ENCODE measurements at regions not wholly inside any gene's neighbourhood (a gene's known extent, or its start where the extent isn't known, plus 50 kb on each side); places are given as distances from the start of the nearest gene placed in this dataset.
"Not testable (repeated sequence)": the region's sequence is repeated elsewhere in the genome, so short reads cannot be mapped to it uniquely, and the experiment has no call there.

GRCh38 chr2:32874931-32875330, 71.8 kb upstream of the LTBP1 start:
- POLR2A ChIA-PET (ENCODE audit: unreplicated experiment): no interaction called here
- no TSS peak for BruUV-seq (replicated peaks)

GRCh38 chr2:32877587-32878510, 68.9 kb upstream of the LTBP1 start:
- no peak overlapping the region for H3K27ac ChIP-seq
- TF ChIP-seq EZH2 (IDR thresholded peaks at IDR 0.05; ENCODE audit: low read depth) (no peak), CTCF (conservative IDR thresholded peaks at IDR 0.05) (no peak)
- no peaks in the 10 kb centered on the region for H3K9me3 ChIP-seq (ENCODE audit: insufficient read depth, low read depth)
- no peak for DNase-seq
- peak overlapping the region; percentile 4; the same call in 1 of the 2 replicates for H2AFZ ChIP-seq
- no peaks in the 10 kb centered on the region for H4K20me1 ChIP-seq (ENCODE audit: insufficient read depth)
- H3K4me3 ChIP-seq: no peak overlapping the region
- no TSS peak for BruUV-seq (replicated peaks)
- no peaks in the 10 kb centered on the region for H3K36me3 ChIP-seq (ENCODE audit: low read depth)
- ChIA-PET CTCF (no interaction called here), POLR2A (ENCODE audit: unreplicated experiment) (no interaction called here)
- H3K9me2 ChIP-seq (ENCODE audit: insufficient read depth): no peaks in the 10 kb centered on the region
- no peaks in the 10 kb centered on the region for H3K4me1 ChIP-seq (replicated peaks; ENCODE audit: insufficient read depth)
- intact Hi-C loops (cut with micrococcal nuclease; ENCODE audit: unreplicated experiment): no loop called here
- H3K79me2 ChIP-seq (ENCODE audit: low read depth): no peaks in the 10 kb centered on the region
- no peaks in the 10 kb centered on the region; the same call in 1 of the 2 replicates for H3F3A ChIP-seq (ENCODE audit: insufficient read depth, low read depth)
- H3K27me3 ChIP-seq (ENCODE audit: insufficient read depth, low read depth): no peaks in the 10 kb centered on the region
- H3K4me2 ChIP-seq: no peak overlapping the region

More at GRCh38 chr2:32874931-32875330, 71.8 kb upstream of the LTBP1 start:
- Histone ChIP-seq H3K9me3 (ENCODE audit: insufficient read depth, low read depth) (no peaks in the 10 kb centered on the region), H3K4me2 (no peak overlapping the region), H4K20me1 (ENCODE audit: insufficient read depth) (no peaks in the 10 kb centered on the region), H3K4me3 (no peak overlapping the region), H3K36me3 (ENCODE audit: low read depth) (no peaks in the 10 kb centered on the region), H2AFZ (no peak overlapping the region), H3K4me1 (replicated peaks; ENCODE audit: insufficient read depth) (peaks cover 8% of the 10 kb centered on the region; the same call in 1 of the 2 replicates), H3K79me2 (ENCODE audit: low read depth) (no peaks in the 10 kb centered on the region), H3F3A (ENCODE audit: insufficient read depth, low read depth) (no peaks in the 10 kb centered on the region; the same call in none of the 2 replicates), H3K9me2 (ENCODE audit: insufficient read depth) (no peaks in the 10 kb centered on the region), H3K27ac (no peak overlapping the region), H3K27me3 (ENCODE audit: insufficient read depth, low read depth) (no peaks in the 10 kb centered on the region)
- no peak for DNase-seq
- intact Hi-C loops (cut with micrococcal nuclease; ENCODE audit: unreplicated experiment): no loop called here
- TF ChIP-seq CTCF (conservative IDR thresholded peaks at IDR 0.05) (no peak), EZH2 (IDR thresholded peaks at IDR 0.05; ENCODE audit: low read depth) (no peak)
- CTCF ChIA-PET: no interaction called here

GRCh38 chr2:32879943-32880342, 66.8 kb upstream of the LTBP1 start:
- H3K4me3 ChIP-seq; H3K27me3 ChIP-seq (ENCODE audit: insufficient read depth, low read depth); BruUV-seq (replicated peaks); H3K9me2 ChIP-seq (ENCODE audit: insufficient read depth); CTCF ChIA-PET; H2AFZ ChIP-seq; H3K4me2 ChIP-seq; H3K36me3 ChIP-seq (ENCODE audit: low read depth); H3K27ac ChIP-seq; H3K4me1 ChIP-seq (replicated peaks; ENCODE audit: insufficient read depth); POLR2A ChIA-PET (ENCODE audit: unreplicated experiment); H3F3A ChIP-seq (ENCODE audit: insufficient read depth, low read depth); DNase-seq; H3K79me2 ChIP-seq (ENCODE audit: low read depth); H4K20me1 ChIP-seq (ENCODE audit: insufficient read depth); intact Hi-C loops (cut with micrococcal nuclease; ENCODE audit: unreplicated experiment); H3K9me3 ChIP-seq (ENCODE audit: insufficient read depth, low read depth): not testable (repeated sequence)
